ENCODE measurements at regions not wholly inside any gene's neighbourhood (a gene's known extent, or its start where the extent isn't known, plus 50 kb on each side); places are given as distances from the start of the nearest gene placed in this dataset.

GRCh38 chr18:59779979-59780378, 82.8 kb upstream of the CCBE1 start:
- no peak overlapping the region for H3K9ac ChIP-seq (ENCODE audit: control insufficient read depth, insufficient read depth, low read length)
- no peaks in the 10 kb centered on the region for H3K9me3 ChIP-seq (replicated peaks; ENCODE audit: control insufficient read depth, insufficient read depth, low read length)
- ChIA-PET RAD21 (ENCODE audit: unreplicated experiment) (interaction anchor here (2.0 kb wide), 1 partner anchor 43 kb away, joined by 11 read pairs; no protein-coding TSS in a partner anchor), SMC1A (ENCODE audit: uncharacterized antibody, unreplicated experiment) (interaction anchor here (0.9 to 6.7 kb wide), 2 partner anchors 43 to 210 kb away, joined by 3 to 83 read pairs; no protein-coding TSS in a partner anchor), CTCF (interaction anchor here (0.6 to 7.2 kb wide), 2 partner anchors 28 to 44 kb away, joined by 3 to 135 read pairs; no protein-coding TSS in a partner anchor), POLR2A (no interaction called here)
- BruUV-seq (replicated peaks) = no TSS peak
- FAIRE-seq (no peak), ATAC-seq (no peak), DNase-seq (ENCODE audit: low read depth, low spot score) (no peak)
- H3K27me3 ChIP-seq (replicated peaks in 1 of 2; ENCODE audit: control insufficient read depth in 2 of 2, insufficient read depth in 2 of 2, low read length in 1 of 2) = no peaks in the 10 kb centered on the region
- no peaks in the 10 kb centered on the region for H4K20me1 ChIP-seq (ENCODE audit: control insufficient read depth, insufficient read depth)
- no peaks in the 10 kb centered on the region for H3K4me1 ChIP-seq (ENCODE audit: control insufficient read depth, insufficient read depth, low read length)
- no peaks in the 10 kb centered on the region for H3K79me2 ChIP-seq (ENCODE audit: control insufficient read depth, insufficient read depth, low read length)
- no peak for TF ChIP-seq E4F1 (IDR thresholded peaks at IDR 0.05; ENCODE audit: borderline replicate concordance, partially characterized antibody)
- TF ChIP-seq GABPA (IDR thresholded peaks at IDR 0.05; ENCODE audit: low read depth) = no peak
- no peak for TF ChIP-seq CHD1 (IDR thresholded peaks at IDR 0.05; ENCODE audit: low read depth, low read length)
- TF ChIP-seq RB1 (IDR thresholded peaks at IDR 0.05; ENCODE audit: borderline replicate concordance) = no peak
- no peak for TF ChIP-seq WRNIP1 (IDR thresholded peaks at IDR 0.05; ENCODE audit: borderline replicate concordance, low read depth, low read length)
- no peak for TF ChIP-seq CEBPB (IDR thresholded peaks at IDR 0.05; ENCODE audit: borderline replicate concordance in 1 of 2, low read depth in 2 of 2, low read length in 2 of 2)
- no peak for TF ChIP-seq SIX5 (IDR thresholded peaks at IDR 0.05; ENCODE audit: low read depth, low read length, severe bottlenecking)
- no peak for TF ChIP-seq STAT3 (IDR thresholded peaks at IDR 0.05; ENCODE audit: low read depth, low read length)
- TF ChIP-seq NFXL1 (IDR thresholded peaks at IDR 0.05; ENCODE audit: borderline replicate concordance) = no peak
- TF ChIP-seq RELB (IDR thresholded peaks at IDR 0.05; ENCODE audit: low read depth) = no peak
- no peak for TF ChIP-seq LARP7 (IDR thresholded peaks at IDR 0.05)
- in situ Hi-C loops (cut with MboI) (no loop called here), intact Hi-C loops (cut with micrococcal nuclease; ENCODE audit: unreplicated experiment) (loop anchor here (5.0 to 10.0 kb wide), 2 partner anchors 635 to 767 kb away; no protein-coding TSS in a partner anchor)
- H3K4me2 ChIP-seq (ENCODE audit: control insufficient read depth, insufficient read depth) = no peak overlapping the region
- H3K36me3 ChIP-seq (ENCODE audit: control insufficient read depth in 2 of 2, insufficient read depth in 2 of 2, low read length in 1 of 2) = no peaks in the 10 kb centered on the region
- 57% methylated on average over 2 of the region's 2 CpGs for WGBS (ENCODE audit: insufficient coverage, insufficient replicate concordance, low lambda C conversion rate, missing lambda C conversion rate)
- no peak overlapping the region for H2AFZ ChIP-seq (ENCODE audit: control insufficient read depth, low read depth, low read length)
- H3K27ac ChIP-seq (ENCODE audit: control insufficient read depth, insufficient read depth) = no peak overlapping the region
- H3K4me3 ChIP-seq = no peak overlapping the region

Data from GM12878 (cell line).